ENCODE measurements at regions not wholly inside any gene's neighbourhood (a gene's known extent, or its start where the extent isn't known, plus 50 kb on each side); places are given as distances from the start of the nearest gene placed in this dataset.

DNA sequence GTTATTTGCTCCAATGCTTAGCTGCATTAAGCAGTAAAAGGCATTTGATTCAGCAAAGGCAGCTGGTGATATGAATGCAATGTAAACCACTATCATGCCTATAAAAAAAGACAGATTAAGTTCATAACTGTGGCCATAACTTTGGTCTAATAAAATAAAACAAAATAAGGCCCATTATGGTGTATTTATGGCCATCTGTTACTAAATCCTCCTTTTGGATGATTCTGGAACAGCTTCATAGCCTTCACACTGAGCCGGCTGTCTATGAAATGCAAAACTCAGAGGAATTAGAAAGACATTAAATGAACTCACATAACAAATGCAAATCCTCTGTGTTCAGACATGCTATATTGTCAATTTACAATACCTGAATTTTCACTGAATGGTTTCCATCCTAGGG, 223.7 kb upstream of the FAT4 start:
- no peaks in the 10 kb centered on the region for H3K4me1 ChIP-seq (ENCODE audit: insufficient read depth, poor library complexity, severe bottlenecking)
- DNase-seq (ENCODE audit: low spot score), result no peak
- no peak overlapping the region for H3K4me3 ChIP-seq (ENCODE audit: severe bottlenecking)
- H3K27me3 ChIP-seq (ENCODE audit: insufficient read depth, poor library complexity, severe bottlenecking), result no peaks in the 10 kb centered on the region
- ATAC-seq (ENCODE audit: low read depth), result no peak
- H3K36me3 ChIP-seq (ENCODE audit: low read depth), result no peaks in the 10 kb centered on the region
- no peaks in the 10 kb centered on the region for H3K9me3 ChIP-seq (ENCODE audit: severe bottlenecking)
- TF ChIP-seq, protein P1, sequence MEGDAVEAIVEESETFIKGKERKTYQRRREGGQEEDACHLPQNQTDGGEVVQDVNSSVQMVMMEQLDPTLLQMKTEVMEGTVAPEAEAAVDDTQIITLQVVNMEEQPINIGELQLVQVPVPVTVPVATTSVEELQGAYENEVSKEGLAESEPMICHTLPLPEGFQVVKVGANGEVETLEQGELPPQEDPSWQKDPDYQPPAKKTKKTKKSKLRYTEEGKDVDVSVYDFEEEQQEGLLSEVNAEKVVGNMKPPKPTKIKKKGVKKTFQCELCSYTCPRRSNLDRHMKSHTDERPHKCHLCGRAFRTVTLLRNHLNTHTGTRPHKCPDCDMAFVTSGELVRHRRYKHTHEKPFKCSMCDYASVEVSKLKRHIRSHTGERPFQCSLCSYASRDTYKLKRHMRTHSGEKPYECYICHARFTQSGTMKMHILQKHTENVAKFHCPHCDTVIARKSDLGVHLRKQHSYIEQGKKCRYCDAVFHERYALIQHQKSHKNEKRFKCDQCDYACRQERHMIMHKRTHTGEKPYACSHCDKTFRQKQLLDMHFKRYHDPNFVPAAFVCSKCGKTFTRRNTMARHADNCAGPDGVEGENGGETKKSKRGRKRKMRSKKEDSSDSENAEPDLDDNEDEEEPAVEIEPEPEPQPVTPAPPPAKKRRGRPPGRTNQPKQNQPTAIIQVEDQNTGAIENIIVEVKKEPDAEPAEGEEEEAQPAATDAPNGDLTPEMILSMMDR (IDR thresholded peaks at IDR 0.05; ENCODE audit: poor library complexity, severe bottlenecking), result no peak
- H3K27ac ChIP-seq (ENCODE audit: poor library complexity, severe bottlenecking), result no peak overlapping the region

DNA sequence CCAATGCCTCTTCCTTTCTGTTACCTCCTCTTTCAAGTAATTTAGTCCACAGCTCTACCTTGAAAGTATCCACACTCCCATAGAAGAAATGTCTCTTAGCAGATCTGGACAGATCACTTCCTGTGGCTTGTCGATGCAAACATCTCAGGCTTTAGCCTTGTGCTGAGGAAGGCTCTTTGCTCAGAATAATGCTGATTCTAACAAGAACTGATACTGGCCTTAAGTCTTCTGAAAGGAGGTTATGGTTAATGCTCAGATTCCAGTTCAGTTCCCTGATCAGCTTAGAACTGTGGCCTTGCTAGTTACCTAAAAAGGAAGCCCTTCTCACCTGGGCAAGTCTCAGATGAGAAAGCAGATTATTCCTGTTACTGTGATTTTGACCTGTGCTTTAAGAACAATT, 230.1 kb upstream of the FAT4 start:
- no peaks in the 10 kb centered on the region for H3K36me3 ChIP-seq (ENCODE audit: low read depth)
- H3K4me1 ChIP-seq (ENCODE audit: insufficient read depth, poor library complexity, severe bottlenecking), result no peaks in the 10 kb centered on the region
- H3K27ac ChIP-seq (ENCODE audit: poor library complexity, severe bottlenecking), result no peak overlapping the region
- H3K27me3 ChIP-seq (ENCODE audit: insufficient read depth, poor library complexity, severe bottlenecking), result no peaks in the 10 kb centered on the region
- H3K9me3 ChIP-seq (ENCODE audit: severe bottlenecking), result no peaks in the 10 kb centered on the region
- ATAC-seq (ENCODE audit: low read depth), result 0 out of 3 replicates have a peak, but pooled peaks have one; percentile 10
- TF ChIP-seq, protein P1 (IDR thresholded peaks at IDR 0.05; ENCODE audit: poor library complexity, severe bottlenecking), result no peak
- H3K4me3 ChIP-seq (ENCODE audit: severe bottlenecking), result no peak overlapping the region
- DNase-seq (ENCODE audit: low spot score), result no peak

DNA sequence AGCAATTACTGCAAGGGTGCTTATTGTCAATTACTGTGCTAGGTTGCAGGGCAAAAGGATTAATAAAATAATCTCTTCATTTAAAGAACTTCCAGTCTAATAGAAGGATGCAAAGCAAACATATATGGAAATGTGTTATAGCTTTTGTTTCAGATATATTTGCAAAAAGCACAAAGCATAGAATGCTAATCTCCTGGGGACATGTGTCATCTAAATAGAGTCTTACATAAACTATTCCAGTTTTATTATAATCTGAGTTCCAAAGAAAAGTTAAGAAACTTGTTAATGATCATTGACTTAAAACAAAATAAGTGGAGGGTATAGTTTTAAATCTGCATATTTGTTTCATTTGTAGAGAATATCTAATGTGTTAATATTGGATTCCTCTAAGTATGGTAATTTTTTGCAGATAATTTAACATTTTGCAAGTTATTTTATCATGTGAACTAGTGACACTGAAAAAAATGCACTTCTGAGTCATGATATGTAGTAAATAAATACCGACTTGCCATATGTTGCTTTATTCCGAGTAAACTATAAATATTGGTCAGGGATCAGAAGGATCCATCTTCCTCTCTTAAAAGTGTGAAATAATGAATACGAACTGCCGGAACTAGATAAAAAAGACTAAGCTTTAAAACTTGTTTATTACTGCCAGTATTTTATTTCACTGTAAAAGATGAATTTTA, 231.9 kb upstream of the FAT4 start:
- DNase-seq (ENCODE audit: low spot score) (no peak), ATAC-seq (ENCODE audit: low read depth) (no peak)
- no peak overlapping the region for H3K27ac ChIP-seq (ENCODE audit: poor library complexity, severe bottlenecking)
- TF ChIP-seq, protein P1 (IDR thresholded peaks at IDR 0.05; ENCODE audit: poor library complexity, severe bottlenecking), result no peak
- no peaks in the 10 kb centered on the region for H3K36me3 ChIP-seq (ENCODE audit: low read depth)
- no peaks in the 10 kb centered on the region for H3K4me1 ChIP-seq (ENCODE audit: insufficient read depth, poor library complexity, severe bottlenecking)
- no peaks in the 10 kb centered on the region for H3K27me3 ChIP-seq (ENCODE audit: insufficient read depth, poor library complexity, severe bottlenecking)
- H3K4me3 ChIP-seq (ENCODE audit: severe bottlenecking), result no peak overlapping the region
- H3K9me3 ChIP-seq (ENCODE audit: severe bottlenecking), result no peaks in the 10 kb centered on the region

DNA sequence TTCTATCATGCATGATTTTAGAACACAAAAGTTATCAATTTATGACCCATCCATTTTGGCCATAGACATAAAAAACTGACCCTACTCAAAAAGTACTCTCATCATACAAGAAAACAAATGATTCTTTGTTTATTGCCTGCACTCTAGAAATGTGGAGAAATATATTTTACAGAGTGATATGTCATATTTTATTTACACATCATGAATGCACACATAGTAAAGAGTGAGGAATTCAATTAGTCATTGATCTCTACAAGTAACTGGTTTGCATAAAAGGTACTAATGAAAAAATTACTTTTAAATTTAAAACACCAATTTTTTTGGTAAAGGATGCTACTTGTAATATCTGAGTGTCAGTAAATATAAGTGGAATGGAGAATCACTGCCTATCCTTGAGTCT, 242.5 kb upstream of the FAT4 start:
- no peak for DNase-seq (ENCODE audit: low spot score)
- Histone ChIP-seq H3K27ac (ENCODE audit: poor library complexity, severe bottlenecking) (no peak overlapping the region), H3K9me3 (ENCODE audit: severe bottlenecking) (no peaks in the 10 kb centered on the region), H3K4me3 (ENCODE audit: severe bottlenecking) (no peak overlapping the region), H3K4me1 (ENCODE audit: insufficient read depth, poor library complexity, severe bottlenecking) (peaks cover 8% of the 10 kb centered on the region), H3K36me3 (ENCODE audit: low read depth) (no peaks in the 10 kb centered on the region), H3K27me3 (ENCODE audit: insufficient read depth, poor library complexity, severe bottlenecking) (no peaks in the 10 kb centered on the region)
- TF ChIP-seq, protein P1 (IDR thresholded peaks at IDR 0.05; ENCODE audit: poor library complexity, severe bottlenecking), result no peak
- ATAC-seq (ENCODE audit: low read depth), result 0 out of 3 replicates have a peak, but pooled peaks have one; percentile 29

DNA sequence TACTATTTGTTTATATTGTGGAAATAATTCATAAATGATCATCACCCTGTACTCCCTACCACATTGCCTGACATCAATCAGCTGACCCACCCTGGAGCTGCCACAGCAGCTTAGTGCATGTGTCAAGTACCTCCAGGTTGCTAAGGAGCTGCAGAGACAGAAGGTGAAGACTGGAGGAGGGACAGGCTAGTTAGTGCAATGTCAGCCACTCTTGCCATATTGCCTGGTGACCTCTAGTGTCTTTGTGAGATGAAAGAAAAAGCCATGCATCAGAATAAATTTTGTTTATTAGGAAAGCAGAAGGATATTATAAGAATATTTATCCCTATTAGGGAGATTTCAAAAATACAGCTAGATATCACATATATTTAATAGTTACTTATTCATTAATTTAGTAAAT, 243.9 kb upstream of the FAT4 start:
- ATAC-seq (ENCODE audit: low read depth) (0 out of 3 replicates have a peak, but pooled peaks have one; percentile 33), DNase-seq (ENCODE audit: low spot score) (no peak)
- Histone ChIP-seq H3K36me3 (ENCODE audit: low read depth) (no peaks in the 10 kb centered on the region), H3K9me3 (ENCODE audit: severe bottlenecking) (no peaks in the 10 kb centered on the region), H3K27me3 (ENCODE audit: insufficient read depth, poor library complexity, severe bottlenecking) (no peaks in the 10 kb centered on the region), H3K27ac (ENCODE audit: poor library complexity, severe bottlenecking) (no peak overlapping the region), H3K4me1 (ENCODE audit: insufficient read depth, poor library complexity, severe bottlenecking) (no peaks in the 10 kb centered on the region), H3K4me3 (ENCODE audit: severe bottlenecking) (no peak overlapping the region)
- TF ChIP-seq, protein P1 (IDR thresholded peaks at IDR 0.05; ENCODE audit: poor library complexity, severe bottlenecking), result peak; percentile 27

Data from RWPE2 (cell line).